H54 (cell line): ENCODE measurements at regions not wholly inside any gene's neighbourhood (a gene's known extent, or its start where the extent isn't known, plus 50 kb on each side); places are given as distances from the start of the nearest gene placed in this dataset.
"Not testable (repeated sequence)": the region's sequence is repeated elsewhere in the genome, so short reads cannot be mapped to it uniquely, and the experiment has no call there.

Source experiments
- DNase-seq: peaks from one replicate; pipeline ENCODE4 v3.0.0; 2011; ENCODE audit warnings: low spot score, mixed read lengths; ENCODE audit not compliant: insufficient read length
- FAIRE-seq: peaks from 3 replicates; lab custom pipeline; 2011; peaks lifted over from hg19 to GRCh38; lab: Jason Lieb, UNC
- POLR2A ChIP-seq: IDR thresholded peaks from 2 replicates; pipeline ENCODE4 v1.6.1; 2011; ENCODE audit warnings: low read depth, mild to moderate bottlenecking, low read length

DNA sequence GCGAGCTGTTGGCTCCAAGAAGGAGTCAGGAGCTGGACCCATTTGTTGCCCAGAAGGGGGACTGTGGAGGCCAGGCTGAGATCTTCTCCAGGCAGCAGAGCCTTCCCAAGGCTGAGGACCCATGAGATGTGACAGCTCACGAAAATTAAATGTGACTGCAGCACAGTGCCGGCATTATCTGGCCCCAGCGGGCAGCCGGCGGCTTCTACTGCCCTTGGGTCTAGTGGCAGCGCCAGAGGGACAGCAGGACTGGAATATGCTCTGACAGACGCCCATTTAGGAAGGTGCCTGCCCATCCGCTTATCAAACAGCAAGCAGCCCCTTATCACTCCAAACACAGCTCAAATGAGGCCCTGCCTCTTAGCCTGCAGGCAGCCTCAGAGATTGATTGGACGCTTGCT is 122.9 kb upstream of the LYZL2 start:
- DNase-seq (no peak), FAIRE-seq (no peak)
- no peak for TF ChIP-seq POLR2A

DNA sequence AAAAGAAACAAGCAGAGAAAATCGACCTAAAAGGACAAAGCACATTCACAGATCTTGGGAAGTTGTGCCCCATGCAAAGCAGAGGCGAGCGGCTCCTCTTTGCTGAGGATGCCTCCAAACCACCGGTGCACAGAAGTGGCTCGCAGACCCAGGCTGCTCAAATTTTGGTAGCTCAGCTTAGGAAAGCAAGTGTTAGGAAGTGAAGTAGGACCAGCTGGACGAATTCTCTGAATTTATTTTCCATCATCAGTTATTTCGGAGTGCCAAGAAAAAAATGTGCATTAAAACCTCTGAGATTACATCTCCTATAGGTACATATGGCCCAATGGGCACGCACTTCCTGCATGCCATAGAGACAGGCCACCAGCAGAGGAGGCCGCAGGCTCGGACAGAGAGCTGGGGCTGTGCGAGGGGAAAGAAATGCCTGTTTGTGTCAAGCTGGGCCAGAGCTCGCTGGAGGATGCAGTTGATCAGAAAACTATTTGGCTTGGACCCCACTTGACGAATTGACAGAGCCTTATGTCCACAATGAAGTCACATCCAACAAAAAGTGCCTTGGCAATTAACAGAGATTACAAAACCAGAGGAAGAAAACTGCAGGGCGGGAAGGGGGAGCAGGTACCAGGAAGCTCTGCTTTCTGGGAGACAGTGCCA is 122.3 kb upstream of the LYZL2 start:
- DNase-seq (peak; percentile 69), FAIRE-seq (no peak)
- no peak for TF ChIP-seq POLR2A

- no peak for TF ChIP-seq POLR2A
- no peak for FAIRE-seq
- no peak for DNase-seq
Measured at GRCh38 chr10:30750971-30751677, 121.6 kb upstream of the LYZL2 start.

GRCh38 chr10:30749385-30749784 is 119.8 kb upstream of the LYZL2 start:
- TF ChIP-seq POLR2A, result no peak
- FAIRE-seq, result no peak
- DNase-seq, result no peak

- no peak for TF ChIP-seq POLR2A
- FAIRE-seq (no peak), DNase-seq (no peak)
Measured at GRCh38 chr10:30748152-30748973, 118.8 kb upstream of the LYZL2 start.

DNA sequence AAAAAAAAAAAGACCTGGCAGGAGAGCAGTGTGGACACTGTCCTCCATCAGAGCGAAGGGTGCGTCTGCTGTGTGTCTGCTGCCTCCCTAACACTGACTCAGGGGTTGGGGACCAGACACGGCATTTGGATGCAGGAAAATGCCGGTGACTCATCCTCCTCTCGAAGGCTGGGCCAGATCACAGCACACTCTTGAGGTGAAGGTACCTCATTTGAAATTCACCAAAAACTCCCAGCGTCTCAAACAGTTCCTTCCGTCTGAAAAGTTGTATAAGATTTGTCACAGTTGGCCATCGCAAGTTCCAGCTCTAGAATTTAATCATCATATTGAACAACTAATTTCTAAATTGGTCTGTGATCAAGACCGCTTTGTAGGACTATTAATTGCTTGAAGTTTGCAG is 118.1 kb upstream of the LYZL2 start:
- FAIRE-seq (peak; percentile 77), DNase-seq (peak; percentile 55)
- no peak for TF ChIP-seq POLR2A

DNA sequence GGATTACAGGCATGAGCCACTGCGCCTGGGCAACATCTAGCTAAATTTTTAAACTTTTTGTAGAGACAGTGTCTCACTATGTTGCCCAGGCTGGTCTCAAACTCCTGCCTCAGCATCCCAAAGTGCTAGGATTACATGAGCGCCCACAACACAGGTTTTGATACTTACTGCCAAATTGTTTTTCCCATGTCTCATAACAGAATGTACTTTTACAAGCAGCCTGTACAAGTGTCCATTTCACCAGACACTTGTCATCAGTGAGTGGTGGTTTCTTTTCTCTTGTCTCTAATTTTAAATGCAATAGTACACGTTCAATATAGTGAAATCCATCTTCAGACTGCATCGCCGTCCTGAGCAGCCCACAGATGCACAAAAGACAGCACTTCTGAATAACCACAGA is 116.4 kb upstream of the LYZL2 start:
- TF ChIP-seq POLR2A, result no peak
- DNase-seq (no peak), FAIRE-seq (no peak)

DNA sequence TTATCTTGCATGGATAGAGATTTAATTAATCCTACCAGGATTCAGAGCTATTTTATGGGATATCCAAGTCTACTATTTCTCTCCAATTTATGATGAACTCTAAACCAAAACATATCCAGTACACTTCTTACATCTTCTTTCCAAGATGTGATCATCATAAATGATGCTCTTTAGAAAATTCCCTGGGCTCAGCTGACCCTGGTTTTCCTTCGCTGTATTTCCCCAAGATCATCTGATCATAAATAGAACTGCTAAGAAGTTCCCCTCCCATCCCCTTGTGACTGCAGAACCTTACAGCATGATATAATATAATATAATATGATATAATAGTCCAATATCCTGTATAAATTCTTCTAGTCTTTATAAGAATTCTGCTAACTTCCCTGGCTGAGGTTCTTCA is 114.6 kb upstream of the LYZL2 start:
- no peak for TF ChIP-seq POLR2A
- DNase-seq (no peak), FAIRE-seq (no peak)

GRCh38 chr10:30743586-30743985 is 114.0 kb upstream of the LYZL2 start:
- FAIRE-seq (no peak), DNase-seq (no peak)

GRCh38 chr10:30742471-30742870 is 112.9 kb upstream of the LYZL2 start:
- no peak for TF ChIP-seq POLR2A
- no peak for DNase-seq
- no peak for FAIRE-seq

More at GRCh38 chr10:30743586-30743985, 114.0 kb upstream of the LYZL2 start:
- no peak for TF ChIP-seq POLR2A

GRCh38 chr10:30740774-30741173 is 111.2 kb upstream of the LYZL2 start:
- not testable (repeated sequence) for FAIRE-seq, DNase-seq

- no peak for TF ChIP-seq POLR2A
- DNase-seq (no peak), FAIRE-seq (no peak)
Measured at GRCh38 chr10:30738416-30738815, 108.9 kb upstream of the LYZL2 start.

DNA sequence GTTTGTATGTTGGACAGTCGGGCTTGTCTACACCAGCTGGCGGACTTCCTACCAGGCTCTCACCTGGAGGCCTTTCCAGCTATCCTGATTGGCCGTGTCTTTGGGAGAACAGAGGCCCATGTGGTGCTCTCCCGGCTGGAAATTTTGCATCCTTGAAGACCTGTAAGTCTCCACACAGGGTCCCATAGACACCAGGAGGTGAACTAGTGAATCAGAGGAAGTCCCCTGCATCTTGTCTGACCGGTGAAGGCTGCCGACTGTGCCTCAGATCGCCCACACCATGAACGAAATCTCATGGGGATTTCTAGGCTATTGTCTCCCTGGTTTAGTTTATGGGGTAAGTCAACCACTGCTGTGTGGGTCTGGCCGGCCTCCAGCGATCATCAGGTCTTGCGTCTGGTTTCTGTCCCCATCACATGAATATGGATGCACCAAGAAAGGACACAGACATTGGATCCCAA is 108.4 kb upstream of the LYZL2 start:
- DNase-seq (no peak), FAIRE-seq (no peak)
- no peak for TF ChIP-seq POLR2A

DNA sequence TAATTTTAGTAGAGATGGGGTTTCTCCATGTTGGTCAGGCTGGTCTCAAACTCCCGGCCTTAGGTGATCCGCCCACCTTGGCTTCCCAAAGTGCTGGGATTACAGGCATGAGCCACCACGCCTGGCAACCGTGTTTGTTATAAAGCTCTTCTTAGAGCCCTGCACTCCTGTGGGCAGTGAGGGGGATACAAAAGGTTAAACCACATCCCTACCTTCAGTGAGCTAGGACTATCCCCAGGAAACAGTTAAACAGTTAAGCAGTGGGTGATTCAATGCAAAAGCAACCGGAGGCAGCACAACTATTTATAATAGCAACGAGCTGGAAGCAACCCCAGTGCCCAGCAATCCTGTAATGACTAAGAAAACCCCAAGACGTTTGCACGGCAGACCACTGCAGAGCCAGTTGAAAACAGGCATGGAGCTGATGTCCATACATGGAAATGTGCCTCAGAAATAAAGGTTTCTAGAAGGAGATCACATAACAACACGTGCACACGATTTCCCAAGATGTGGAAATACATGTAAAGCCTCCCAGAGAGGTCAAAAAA is 107.2 kb upstream of the LYZL2 start:
- TF ChIP-seq POLR2A, result no peak
- peak; percentile 84 for FAIRE-seq
- peak; percentile 82 for DNase-seq
